ENCODE measurements at regions not wholly inside any gene's neighbourhood (a gene's known extent, or its start where the extent isn't known, plus 50 kb on each side); places are given as distances from the start of the nearest gene placed in this dataset.

GRCh38 chr5:121572061-121572460 lies 279.6 kb upstream of the FTMT start:
- H3K4me3 Mint-ChIP-seq = no peak overlapping the region
- Histone ChIP-seq H3K9me3 (ENCODE audit: control extremely low read depth in 1 of 3, control insufficient read depth in 2 of 3, insufficient read depth in 1 of 3, low read length in 2 of 3) (no peaks in the 10 kb centered on the region), H3K9ac (ENCODE audit: low read length) (no peak overlapping the region), H2AFZ (ENCODE audit: insufficient read depth, low read depth, low read length, poor library complexity, severe bottlenecking) (no peak overlapping the region), H3K27ac (ENCODE audit: low read length in 2 of 2) (no peak overlapping the region), H3K4me2 (replicated peaks; ENCODE audit: low read depth, low read length, poor library complexity, severe bottlenecking) (no peak overlapping the region), H3K4me1 (ENCODE audit: control insufficient read depth in 2 of 2, insufficient read depth in 2 of 2, low read length in 2 of 2) (no peaks in the 10 kb centered on the region), H3K36me3 (replicated peaks in 1 of 2; ENCODE audit: control extremely low read depth in 1 of 2, control insufficient read depth in 1 of 2, extremely low read depth in 1 of 2, insufficient read depth in 2 of 2, low read length in 1 of 2) (no peaks in the 10 kb centered on the region), H3K79me2 (ENCODE audit: control insufficient read depth, insufficient read depth, low read length) (no peaks in the 10 kb centered on the region), H4K20me1 (ENCODE audit: control insufficient read depth, insufficient read depth, low read length, poor library complexity, severe bottlenecking) (no peaks in the 10 kb centered on the region), H3K27me3 (replicated peaks in 1 of 4; ENCODE audit: control extremely low read depth in 1 of 4, control insufficient read depth in 3 of 4, insufficient read depth in 4 of 4, low read length in 3 of 4) (no peaks in the 10 kb centered on the region), H3K4me3 (ENCODE audit: control extremely low read depth in 1 of 5, extremely low read depth in 1 of 5, insufficient read depth in 1 of 5, low read depth in 2 of 5, low read length in 4 of 5) (no peak overlapping the region)
- DNase-seq = no peak
- no peaks in the 10 kb centered on the region for H3K27me3 Mint-ChIP-seq
- no peak for TF ChIP-seq EZH2 (IDR thresholded peaks at IDR 0.05; ENCODE audit: borderline replicate concordance, insufficient read depth, low read depth, low read length, poor library complexity, severe bottlenecking)
- TF ChIP-seq CTCF (IDR thresholded peaks at IDR 0.05) = no peak
- no CpG with 5 or more reads among the region's 1 CpG for WGBS (ENCODE audit: insufficient coverage)
- intact Hi-C loops (cut with micrococcal nuclease) = no loop called here
- ChIA-PET POLR2A (no interaction called here), CTCF (no interaction called here)
- H3K27ac Mint-ChIP-seq = no peak overlapping the region
- peaks cover 4% of the 10 kb centered on the region for H3K9me3 Mint-ChIP-seq (ENCODE audit: insufficient read depth)
- ATAC-seq (ENCODE audit: low read depth) = no peak
- H3K4me1 Mint-ChIP-seq = no peaks in the 10 kb centered on the region

- ChIA-PET CTCF (interaction anchor here (0.6 kb wide), 1 partner anchor 109 kb away, joined by 3 read pairs; no protein-coding TSS in a partner anchor), POLR2A (no interaction called here)
- Mint-ChIP-seq H3K4me1 (no peaks in the 10 kb centered on the region), H3K4me3 (no peak overlapping the region), H3K27me3 (no peaks in the 10 kb centered on the region), H3K9me3 (ENCODE audit: insufficient read depth) (peaks cover 6% of the 10 kb centered on the region), H3K27ac (no peak overlapping the region)
- H3K9ac ChIP-seq (ENCODE audit: low read length) = no peak overlapping the region
- no peak overlapping the region for H3K27ac ChIP-seq (ENCODE audit: low read length in 2 of 2)
- ATAC-seq (ENCODE audit: low read depth) (no peak), DNase-seq (no peak)
- no peaks in the 10 kb centered on the region for H3K36me3 ChIP-seq (replicated peaks in 1 of 2; ENCODE audit: control extremely low read depth in 1 of 2, control insufficient read depth in 1 of 2, extremely low read depth in 1 of 2, insufficient read depth in 2 of 2, low read length in 1 of 2)
- no peak overlapping the region for H3K4me3 ChIP-seq (ENCODE audit: control extremely low read depth in 1 of 5, extremely low read depth in 1 of 5, insufficient read depth in 1 of 5, low read depth in 2 of 5, low read length in 4 of 5)
- no peak overlapping the region for H2AFZ ChIP-seq (ENCODE audit: insufficient read depth, low read depth, low read length, poor library complexity, severe bottlenecking)
- no peaks in the 10 kb centered on the region for H3K79me2 ChIP-seq (ENCODE audit: control insufficient read depth, insufficient read depth, low read length)
- no peaks in the 10 kb centered on the region for H3K9me3 ChIP-seq (ENCODE audit: control extremely low read depth in 1 of 3, control insufficient read depth in 2 of 3, insufficient read depth in 1 of 3, low read length in 2 of 3)
- no peaks in the 10 kb centered on the region for H4K20me1 ChIP-seq (ENCODE audit: control insufficient read depth, insufficient read depth, low read length, poor library complexity, severe bottlenecking)
- H3K4me1 ChIP-seq (ENCODE audit: control insufficient read depth in 2 of 2, insufficient read depth in 2 of 2, low read length in 2 of 2) = no peaks in the 10 kb centered on the region
- no peak overlapping the region for H3K4me2 ChIP-seq (replicated peaks; ENCODE audit: low read depth, low read length, poor library complexity, severe bottlenecking)
- TF ChIP-seq CTCF (IDR thresholded peaks at IDR 0.05) (no peak), EZH2 (IDR thresholded peaks at IDR 0.05; ENCODE audit: borderline replicate concordance, insufficient read depth, low read depth, low read length, poor library complexity, severe bottlenecking) (no peak)
- intact Hi-C loops (cut with micrococcal nuclease) = no loop called here
- no peaks in the 10 kb centered on the region for H3K27me3 ChIP-seq (replicated peaks in 1 of 4; ENCODE audit: control extremely low read depth in 1 of 4, control insufficient read depth in 3 of 4, insufficient read depth in 4 of 4, low read length in 3 of 4)
- no CpG with 5 or more reads among the region's 1 CpG for WGBS (ENCODE audit: insufficient coverage)
Observed at GRCh38 chr5:121573721-121574382, 277.8 kb upstream of the FTMT start.

All from B cell (primary cell).